Breast epithelium (tissue), 3 donors: ENCODE measurements at regions not wholly inside any gene's neighbourhood (a gene's known extent, or its start where the extent isn't known, plus 50 kb on each side); places are given as distances from the start of the nearest gene placed in this dataset.

Source experiments
- POLR2A ChIP-seq: fragments of 450-650 bp; IDR thresholded peaks from one replicate; pipeline ENCODE4 v1.6.1; 2016; ENCODE audit warnings: antibody characterized with exemption, mild to moderate bottlenecking, moderate library complexity
- POLR2AphosphoS5 ChIP-seq, 3 donors: sonication (generic); formaldehyde crosslinking; IDR thresholded peaks; one replicate each; pipeline ENCODE4 v1.6.1; 2017; ENCODE audit warnings: antibody characterized with exemption in 3 of 3

GRCh38 chr15:25095179-25095578 lies 140.4 kb downstream of the SNRPN start:
- TF ChIP-seq POLR2A: no peak
- no peak for TF ChIP-seq POLR2AphosphoS5 (IDR thresholded peaks at IDR 0.05)
